MM.1S (cell line): ENCODE measurements at regions not wholly inside any gene's neighbourhood (a gene's known extent, or its start where the extent isn't known, plus 50 kb on each side); places are given as distances from the start of the nearest gene placed in this dataset.

Experiments used
- DNase-seq: peaks from one replicate; pipeline ENCODE4 v3.0.0-alpha.2; 2015
- H2AFZ ChIP-seq: fragments of 300-600 bp; sonication (generic); 2 replicates; pipeline ENCODE4 v1.6.0; 2016; ENCODE audit warnings: antibody characterized with exemption, low read length
- H3F3A ChIP-seq: fragments of 300-600 bp; sonication (generic); 2 replicates; pipeline ENCODE4 v1.6.1; 2016; ENCODE audit warnings: mild to moderate bottlenecking, antibody characterized with exemption, low read length, moderate library complexity, mixed read lengths; ENCODE audit not compliant: insufficient read depth
- H3K27ac ChIP-seq: fragments of 300-600 bp; sonication (generic); 2 replicates; pipeline ENCODE4 v1.5.1; 2016; ENCODE audit warnings: mild to moderate bottlenecking, low read length
- H3K27me3 ChIP-seq: fragments of 300-600 bp; sonication (generic); replicated peaks from 2 replicates; pipeline ENCODE4 v1.6.0; 2016; ENCODE audit warnings: low read length; ENCODE audit not compliant: insufficient read depth
- H3K36me3 ChIP-seq: fragments of 300-600 bp; sonication (generic); replicated peaks from 2 replicates; pipeline ENCODE4 v1.6.1; 2016; ENCODE audit warnings: mild to moderate bottlenecking, low read length, mixed read lengths; ENCODE audit not compliant: insufficient read depth
- H3K4me1 ChIP-seq: fragments of 300-600 bp; sonication (generic); 2 replicates; pipeline ENCODE4 v1.6.1; 2016; ENCODE audit warnings: low read length, mixed read lengths
- H3K4me2 ChIP-seq: fragments of 300-600 bp; sonication (generic); 2 replicates; pipeline ENCODE4 v1.6.0; 2016; ENCODE audit warnings: low read depth, low read length
- H3K4me3 ChIP-seq: fragments of 300-600 bp; sonication (generic); 2 replicates; pipeline ENCODE4 v1.5.1; 2016; ENCODE audit warnings: low read length, mixed read lengths
- H3K79me2 ChIP-seq: fragments of 300-600 bp; sonication (generic); 2 replicates; pipeline ENCODE4 v1.6.1; 2016; ENCODE audit warnings: mixed run types, low read length, mixed read lengths
- H3K9ac ChIP-seq: fragments of 300-600 bp; sonication (generic); 2 replicates; pipeline ENCODE4 v1.6.1; 2016; ENCODE audit warnings: low read length, mixed read lengths
- H3K9me2 ChIP-seq: fragments of 300-600 bp; sonication (generic); replicated peaks from 2 replicates; pipeline ENCODE4 v1.6.1; 2016; ENCODE audit warnings: mild to moderate bottlenecking, low read length, mixed read lengths; ENCODE audit not compliant: insufficient read depth
- H3K9me3 ChIP-seq: fragments of 300-600 bp; sonication (generic); replicated peaks from 2 replicates; pipeline ENCODE4 v1.6.1; 2016; ENCODE audit warnings: mild to moderate bottlenecking, low read length, mixed read lengths; ENCODE audit not compliant: insufficient read depth
- H4K20me1 ChIP-seq: fragments of 300-600 bp; sonication (generic); 2 replicates; pipeline ENCODE4 v1.6.1; 2016; ENCODE audit warnings: mild to moderate bottlenecking, low read length, moderate library complexity, mixed read lengths; ENCODE audit not compliant: insufficient read depth
- EZH2 ChIP-seq: fragments of 300-600 bp; sonication (generic); optimal IDR thresholded peaks from 2 replicates; pipeline ENCODE3; 2017; ENCODE audit warnings: low read depth, mild to moderate bottlenecking, antibody characterized with exemption, low read length, mixed read lengths
- EZH2phosphoT487 ChIP-seq: fragments of 300-600 bp; sonication (generic); IDR thresholded peaks from 2 replicates; pipeline ENCODE4 v1.6.1; 2018; ENCODE audit warnings: antibody characterized with exemption, low read length
- TF ChIP-seq, protein P1 (sequence below): fragments of 300-600 bp; sonication (generic); IDR thresholded peaks from 2 replicates; pipeline ENCODE4 v1.5.1; 2016; ENCODE audit warnings: antibody characterized with exemption, low read length, mixed read lengths

- Histone ChIP-seq H3K36me3 (no peaks in the 10 kb centered on the region), H3F3A (no peaks in the 10 kb centered on the region), H3K9ac (no peak overlapping the region), H3K79me2 (no peaks in the 10 kb centered on the region), H3K4me3 (no peak overlapping the region), H3K9me2 (no peaks in the 10 kb centered on the region), H3K4me2 (no peak overlapping the region), H4K20me1 (no peaks in the 10 kb centered on the region), H3K27ac (no peak overlapping the region), H3K4me1 (no peaks in the 10 kb centered on the region), H3K27me3 (no peaks in the 10 kb centered on the region), H3K9me3 (no peaks in the 10 kb centered on the region), H2AFZ (no peak overlapping the region)
- no peak for TF ChIP-seq EZH2phosphoT487
- TF ChIP-seq, protein P1, sequence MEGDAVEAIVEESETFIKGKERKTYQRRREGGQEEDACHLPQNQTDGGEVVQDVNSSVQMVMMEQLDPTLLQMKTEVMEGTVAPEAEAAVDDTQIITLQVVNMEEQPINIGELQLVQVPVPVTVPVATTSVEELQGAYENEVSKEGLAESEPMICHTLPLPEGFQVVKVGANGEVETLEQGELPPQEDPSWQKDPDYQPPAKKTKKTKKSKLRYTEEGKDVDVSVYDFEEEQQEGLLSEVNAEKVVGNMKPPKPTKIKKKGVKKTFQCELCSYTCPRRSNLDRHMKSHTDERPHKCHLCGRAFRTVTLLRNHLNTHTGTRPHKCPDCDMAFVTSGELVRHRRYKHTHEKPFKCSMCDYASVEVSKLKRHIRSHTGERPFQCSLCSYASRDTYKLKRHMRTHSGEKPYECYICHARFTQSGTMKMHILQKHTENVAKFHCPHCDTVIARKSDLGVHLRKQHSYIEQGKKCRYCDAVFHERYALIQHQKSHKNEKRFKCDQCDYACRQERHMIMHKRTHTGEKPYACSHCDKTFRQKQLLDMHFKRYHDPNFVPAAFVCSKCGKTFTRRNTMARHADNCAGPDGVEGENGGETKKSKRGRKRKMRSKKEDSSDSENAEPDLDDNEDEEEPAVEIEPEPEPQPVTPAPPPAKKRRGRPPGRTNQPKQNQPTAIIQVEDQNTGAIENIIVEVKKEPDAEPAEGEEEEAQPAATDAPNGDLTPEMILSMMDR, result no peak
- TF ChIP-seq EZH2, result no peak
- no peak for DNase-seq
These were observed 410.9 kb upstream of the SOX9 start for GRCh38 chr17:71709946-71710345.

DNA sequence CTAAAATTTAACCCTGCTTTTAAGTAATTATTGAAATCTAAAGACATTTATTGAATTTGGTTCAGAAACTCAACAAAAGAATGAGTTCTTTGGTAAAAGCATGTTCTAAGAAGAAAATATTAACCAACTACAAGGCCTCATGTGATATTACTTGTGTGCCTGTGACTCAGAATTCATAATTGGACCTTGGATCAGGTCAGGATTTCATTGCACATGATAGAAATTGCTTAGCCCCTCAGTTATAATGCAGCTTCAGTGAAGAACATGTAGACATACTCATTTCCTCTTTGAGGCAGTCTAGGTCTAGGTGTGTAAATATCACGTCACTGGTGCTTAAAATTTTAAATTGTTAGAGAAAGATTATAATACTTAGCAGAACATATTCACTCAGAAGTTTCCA lies 410.0 kb upstream of the SOX9 start:
- no peaks in the 10 kb centered on the region for H3K36me3 ChIP-seq
- H3K4me1 ChIP-seq, result no peaks in the 10 kb centered on the region
- no peaks in the 10 kb centered on the region for H3F3A ChIP-seq
- H3K27me3 ChIP-seq, result no peaks in the 10 kb centered on the region
- H3K4me2 ChIP-seq, result no peak overlapping the region
- no peak for TF ChIP-seq EZH2
- no peak for TF ChIP-seq EZH2phosphoT487
- TF ChIP-seq, protein P1, result no peak
- no peaks in the 10 kb centered on the region for H3K79me2 ChIP-seq
- H3K9me3 ChIP-seq, result no peaks in the 10 kb centered on the region
- no peak overlapping the region for H3K27ac ChIP-seq
- H3K4me3 ChIP-seq, result no peak overlapping the region
- DNase-seq, result no peak
- H4K20me1 ChIP-seq, result no peaks in the 10 kb centered on the region
- no peak overlapping the region for H3K9ac ChIP-seq
- no peaks in the 10 kb centered on the region for H3K9me2 ChIP-seq
- H2AFZ ChIP-seq, result no peak overlapping the region

DNA sequence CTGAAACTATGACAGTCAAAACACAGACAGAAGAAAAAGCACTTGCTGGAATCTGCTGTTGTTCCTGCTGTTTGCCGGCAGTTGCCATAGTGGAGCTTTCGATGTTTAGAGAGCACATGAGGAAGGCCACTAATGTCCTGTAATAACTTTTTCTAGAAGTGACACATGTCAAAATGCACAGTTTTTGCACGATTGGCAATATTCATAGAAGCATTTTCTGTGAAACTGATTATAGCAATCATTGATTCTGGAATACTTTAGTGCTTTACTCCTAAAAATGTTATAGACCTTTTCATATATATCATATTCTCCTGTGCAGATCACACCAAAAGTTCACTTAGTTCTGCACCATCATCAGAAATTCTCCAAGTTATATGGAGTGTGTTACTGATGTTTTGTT lies 407.0 kb upstream of the SOX9 start:
- H3K9me3 ChIP-seq, result no peaks in the 10 kb centered on the region
- H3K9ac ChIP-seq, result no peak overlapping the region
- no peaks in the 10 kb centered on the region for H3K9me2 ChIP-seq
- no peaks in the 10 kb centered on the region for H4K20me1 ChIP-seq
- TF ChIP-seq EZH2 (no peak), EZH2phosphoT487 (no peak)
- TF ChIP-seq, protein P1, result no peak
- H3F3A ChIP-seq, result no peaks in the 10 kb centered on the region
- no peak overlapping the region for H3K4me3 ChIP-seq
- H3K79me2 ChIP-seq, result no peaks in the 10 kb centered on the region
- no peaks in the 10 kb centered on the region for H3K4me1 ChIP-seq
- no peak overlapping the region for H3K27ac ChIP-seq
- H3K4me2 ChIP-seq, result no peak overlapping the region
- no peak for DNase-seq
- H2AFZ ChIP-seq, result no peak overlapping the region
- H3K27me3 ChIP-seq, result no peaks in the 10 kb centered on the region
- H3K36me3 ChIP-seq, result no peaks in the 10 kb centered on the region

- no peak for TF ChIP-seq EZH2
- TF ChIP-seq, protein P1, result no peak
- no peak for TF ChIP-seq EZH2phosphoT487
- Histone ChIP-seq H3K36me3 (no peaks in the 10 kb centered on the region), H3K4me1 (no peaks in the 10 kb centered on the region), H3K27me3 (no peaks in the 10 kb centered on the region), H3K79me2 (no peaks in the 10 kb centered on the region), H3K9ac (no peak overlapping the region), H3K9me2 (no peaks in the 10 kb centered on the region), H2AFZ (no peak overlapping the region), H3K4me3 (no peak overlapping the region), H3K9me3 (no peaks in the 10 kb centered on the region), H3K27ac (no peak overlapping the region), H3K4me2 (no peak overlapping the region), H3F3A (no peaks in the 10 kb centered on the region), H4K20me1 (no peaks in the 10 kb centered on the region)
- DNase-seq, result no peak
These were observed 396.5 kb upstream of the SOX9 start for GRCh38 chr17:71724339-71724738.
